ENCODE measurements at regions not wholly inside any gene's neighbourhood (a gene's known extent, or its start where the extent isn't known, plus 50 kb on each side); places are given as distances from the start of the nearest gene placed in this dataset.
A peak's percentile ranks its signal among the peaks of the same experiment; 100 is the strongest.

GRCh38 chr12:58139894-58140293 is 198.5 kb downstream of the ATP23 start:
- DNase-seq (ENCODE audit: low read depth): no peak

GRCh38 chr12:58140395-58140794 is 199.0 kb downstream of the ATP23 start:
- DNase-seq (ENCODE audit: low read depth): no peak

GRCh38 chr12:58142991-58143390 is 201.6 kb downstream of the ATP23 start:
- DNase-seq (ENCODE audit: low read depth): no peak

GRCh38 chr12:58143498-58143995 is 202.2 kb downstream of the ATP23 start:
- DNase-seq (ENCODE audit: low read depth): peak; percentile 45

GRCh38 chr12:58148405-58148804 is 207.0 kb downstream of the ATP23 start:
- DNase-seq (ENCODE audit: low read depth): peak; percentile 98

GRCh38 chr12:58148976-58149375 is 207.6 kb downstream of the ATP23 start:
- no peak for DNase-seq (ENCODE audit: low read depth)

GRCh38 chr12:58154359-58154758 is 213.0 kb downstream of the ATP23 start:
- no peak for DNase-seq (ENCODE audit: low read depth)

- DNase-seq (ENCODE audit: low read depth): no peak
These were observed 215.3 kb downstream of the ATP23 start for GRCh38 chr12:58156697-58157096.

- peak; percentile 55 for DNase-seq (ENCODE audit: low read depth)
These were observed 218.6 kb downstream of the ATP23 start for GRCh38 chr12:58159941-58160340.

GRCh38 chr12:58161773-58162172 is 220.4 kb downstream of the ATP23 start:
- peak; percentile 45 for DNase-seq (ENCODE audit: low read depth)

GRCh38 chr12:58163021-58163420 is 221.7 kb downstream of the ATP23 start:
- DNase-seq (ENCODE audit: low read depth): no peak

GRCh38 chr12:58166643-58167042 is 225.3 kb downstream of the ATP23 start:
- no peak for DNase-seq (ENCODE audit: low read depth)

- no peak for DNase-seq (ENCODE audit: low read depth)
These were observed 226.3 kb downstream of the ATP23 start for GRCh38 chr12:58167622-58168021.

- no peak for DNase-seq (ENCODE audit: low read depth)
These were observed 228.5 kb downstream of the ATP23 start for GRCh38 chr12:58169826-58170225.

GRCh38 chr12:58171914-58172313 is 230.5 kb downstream of the ATP23 start:
- DNase-seq (ENCODE audit: low read depth): peak; percentile 43

GRCh38 chr12:58172433-58173073 is 231.2 kb downstream of the ATP23 start:
- no peak for DNase-seq (ENCODE audit: low read depth)

GRCh38 chr12:58174316-58174715 is 232.9 kb downstream of the ATP23 start:
- no peak for DNase-seq (ENCODE audit: low read depth)

GRCh38 chr12:58176296-58176869 is 235.0 kb downstream of the ATP23 start:
- DNase-seq (ENCODE audit: low read depth): peak; percentile 37

GRCh38 chr12:58177366-58177765 is 236.0 kb downstream of the ATP23 start:
- DNase-seq (ENCODE audit: low read depth): no peak

- no peak for DNase-seq (ENCODE audit: low read depth)
These were observed 242.8 kb downstream of the ATP23 start for GRCh38 chr12:58184212-58184611.

GRCh38 chr12:58186401-58186800 is 245.0 kb downstream of the ATP23 start:
- no peak for DNase-seq (ENCODE audit: low read depth)

- no peak for DNase-seq (ENCODE audit: low read depth)
These were observed 245.5 kb downstream of the ATP23 start for GRCh38 chr12:58186914-58187313.

GRCh38 chr12:58189030-58189429 is 247.7 kb downstream of the ATP23 start:
- no peak for DNase-seq (ENCODE audit: low read depth)

GRCh38 chr12:58189893-58190292 is 248.5 kb downstream of the ATP23 start:
- peak; percentile 39 for DNase-seq (ENCODE audit: low read depth)
